ENCODE measurements at regions not wholly inside any gene's neighbourhood (a gene's known extent, or its start where the extent isn't known, plus 50 kb on each side); places are given as distances from the start of the nearest gene placed in this dataset.

- ChIA-PET CTCF (interaction anchor here (0.6 kb wide), 1 partner anchor 24 kb away, joined by 4 read pairs; no protein-coding TSS in a partner anchor), POLR2A (no interaction called here)
- no peak overlapping the region for H3K4me3 Mint-ChIP-seq
- H3K27me3 Mint-ChIP-seq (ENCODE audit: low read depth), result no peaks in the 10 kb centered on the region; the same call in 1 of the 2 replicates
- 0 out of 2 replicates have a peak, but pooled peaks cover 2% of the 10 kb centered on the region for H3K36me3 Mint-ChIP-seq
- peaks cover 3% of the 10 kb centered on the region for H3K9me3 Mint-ChIP-seq
- H3K27ac Mint-ChIP-seq, result no peak overlapping the region
- ATAC-seq, result no peak
- H3K4me1 Mint-ChIP-seq, result peaks cover 9% of the 10 kb centered on the region
- TF ChIP-seq SMAD4 (CRISPR knock-in tag; IDR thresholded peaks at IDR 0.05) (no peak), GRHL2 (CRISPR knock-in tag; IDR thresholded peaks at IDR 0.05; ENCODE audit: insufficient replicate concordance, severe bottlenecking) (no peak), ZNF138 (CRISPR knock-in tag; conservative IDR thresholded peaks at IDR 0.05) (no peak), AFF4 (CRISPR knock-in tag; IDR thresholded peaks at IDR 0.05; ENCODE audit: borderline replicate concordance) (no peak), ATF3 (CRISPR knock-in tag; conservative IDR thresholded peaks at IDR 0.05) (no peak), CREM (CRISPR knock-in tag; IDR thresholded peaks at IDR 0.05) (no peak), NR2C2 (CRISPR knock-in tag; IDR thresholded peaks at IDR 0.05) (no peak), JAZF1 (CRISPR knock-in tag; IDR thresholded peaks at IDR 0.05) (no peak), NR3C1 (CRISPR knock-in tag; conservative IDR thresholded peaks at IDR 0.05; ENCODE audit: low read depth) (no peak)
- no peak for DNase-seq (ENCODE audit: low spot score)
Observed at GRCh38 chr20:1825938-1826445, 69.2 kb upstream of the SIRPA start.

GRCh38 chr20:1825507-1825906 lies 69.7 kb upstream of the SIRPA start:
- Mint-ChIP-seq H3K36me3 (0 out of 2 replicates have a peak, but pooled peaks cover 2% of the 10 kb centered on the region), H3K4me3 (no peak overlapping the region), H3K4me1 (peaks cover 9% of the 10 kb centered on the region), H3K9me3 (peaks cover 3% of the 10 kb centered on the region), H3K27ac (no peak overlapping the region), H3K27me3 (ENCODE audit: low read depth) (no peaks in the 10 kb centered on the region; the same call in 1 of the 2 replicates)
- POLR2A ChIA-PET, result no interaction called here
- CTCF ChIA-PET, result interaction anchor here (0.6 kb wide), 1 partner anchor 23 kb away, joined by 4 read pairs; no protein-coding TSS in a partner anchor
- DNase-seq (ENCODE audit: low spot score) (no peak), ATAC-seq (no peak)
- no peak for TF ChIP-seq ZNF121 (CRISPR knock-in tag; IDR thresholded peaks at IDR 0.05)
- no peak for TF ChIP-seq ZNF281 (CRISPR knock-in tag; IDR thresholded peaks at IDR 0.05)
- no peak for TF ChIP-seq ERG (CRISPR knock-in tag; IDR thresholded peaks at IDR 0.05)
- no peak for TF ChIP-seq TCF7 (CRISPR knock-in tag; IDR thresholded peaks at IDR 0.05; ENCODE audit: low read depth)
- no peak for TF ChIP-seq FOXP1 (CRISPR knock-in tag; IDR thresholded peaks at IDR 0.05; ENCODE audit: borderline replicate concordance)
- TF ChIP-seq RORB (CRISPR knock-in tag; IDR thresholded peaks at IDR 0.05), result no peak

Data from WTC11 (cell line).